Endothelial cell of umbilical vein (primary cell): ENCODE measurements at regions not wholly inside any gene's neighbourhood (a gene's known extent, or its start where the extent isn't known, plus 50 kb on each side); places are given as distances from the start of the nearest gene placed in this dataset.

ENCODE experiments used
- BruUV-seq: library from RNA; stranded (reverse); fragments of 400-500 nt; replicated peaks from 2 replicates; lab custom pipeline; 2021; lab: Mats Ljungman, UMichigan
- CTCF ChIA-PET: fragments of 300-600, 350-600 bp; sonication (Branson Sonifier 250); formaldehyde crosslinking; loops from one replicate; lab custom pipeline; 2021; ENCODE audit warnings: antibody characterized with exemption, inconsistent platforms; lab: Charles Lee
- POLR2A ChIA-PET: fragments of 300-600, 350-600 bp; sonication (Branson Sonifier 250); formaldehyde crosslinking; loops from one replicate; lab custom pipeline; 2021; ENCODE audit warnings: antibody characterized with exemption, inconsistent platforms; lab: Charles Lee
- DNase-seq: peaks from one replicate; pipeline ENCODE4 v3.0.0-alpha.2; 2011; ENCODE audit warnings: low read depth, low spot score
- FAIRE-seq: peaks from 2 replicates; lab custom pipeline; 2011; peaks lifted over from hg19 to GRCh38; lab: Jason Lieb, UNC
- H2AFZ ChIP-seq: 2 replicates; pipeline ENCODE4 v1.6.0; 2012; ENCODE audit warnings: low read depth, low read length, control low read depth, inconsistent platforms
- H3K27ac ChIP-seq: 2 replicates; pipeline ENCODE4 v1.5.1; 2011; ENCODE audit warnings: low read depth, mild to moderate bottlenecking, control low read depth, low read length, moderate library complexity; ENCODE audit not compliant: insufficient read depth
- H3K27me3 ChIP-seq, 2 experiments: 2 replicates each; pipeline versions ENCODE4 v1.6.0 to v1.6.1; 2011; ENCODE audit warnings: low read length in 2 of 2, mixed read lengths in 1 of 2; ENCODE audit not compliant: control insufficient read depth in 2 of 2, insufficient read depth in 2 of 2
- H3K36me3 ChIP-seq, 2 experiments: 2 replicates in 1 of 2; 3 replicates in 1 of 2; pipeline ENCODE4 v1.5.1; 2011; ENCODE audit warnings: low read length in 2 of 2, mild to moderate bottlenecking in 1 of 2, moderate library complexity in 1 of 2; ENCODE audit not compliant: control insufficient read depth in 2 of 2, insufficient read depth in 2 of 2; ENCODE audit errors: extremely low read depth in 1 of 2
- H3K4me1 ChIP-seq: 3 replicates; pipeline ENCODE4 v1.5.1; 2011; ENCODE audit warnings: mild to moderate bottlenecking, low read length; ENCODE audit not compliant: control insufficient read depth, insufficient read depth; ENCODE audit errors: extremely low read depth
- H3K4me2 ChIP-seq: 2 replicates; pipeline ENCODE4 v1.6.1; 2011; ENCODE audit warnings: low read length, control low read depth, mixed read lengths; ENCODE audit not compliant: insufficient read depth
- H3K4me3 ChIP-seq, 3 experiments: fragments of 200-600 bp in 1 of 3; sonication (generic), shearing (Covaris generic) in 1 of 3; replicated peaks in 1 of 3; 2 replicates each; pipeline ENCODE4 v1.5.1; 2011 to 2016; ENCODE audit warnings: control low read depth in 3 of 3, low read length in 3 of 3, mild to moderate bottlenecking in 2 of 3, inconsistent platforms in 1 of 3, low read depth in 1 of 3, moderate library complexity in 1 of 3; ENCODE audit not compliant: insufficient read depth in 1 of 3
- H3K79me2 ChIP-seq: 2 replicates; pipeline ENCODE4 v1.6.0; 2012; ENCODE audit warnings: low read length, inconsistent platforms; ENCODE audit not compliant: control insufficient read depth, insufficient read depth
- H3K9ac ChIP-seq: replicated peaks from 2 replicates; pipeline ENCODE3; 2011; ENCODE audit warnings: low read length, control low read depth; ENCODE audit not compliant: insufficient read depth; ENCODE audit errors: extremely low read depth
- H3K9me1 ChIP-seq: replicated peaks from 3 replicates; pipeline ENCODE4 v1.6.0; 2011; ENCODE audit warnings: mild to moderate bottlenecking, low read length; ENCODE audit not compliant: control insufficient read depth, insufficient read depth; ENCODE audit errors: extremely low read depth
- H3K9me3 ChIP-seq: replicated peaks from 2 replicates; pipeline ENCODE4 v1.5.1; 2012; ENCODE audit warnings: low read length, inconsistent platforms; ENCODE audit not compliant: control insufficient read depth, insufficient read depth
- H4K20me1 ChIP-seq: replicated peaks from 2 replicates; pipeline ENCODE3; 2011; ENCODE audit warnings: mild to moderate bottlenecking, low read length; ENCODE audit not compliant: control insufficient read depth, insufficient read depth; ENCODE audit errors: extremely low read depth
- EZH2 ChIP-seq: IDR thresholded peaks from 2 replicates; pipeline ENCODE4 v1.6.1; 2012; ENCODE audit warnings: borderline replicate concordance, low read depth, mild to moderate bottlenecking, moderate library complexity, low read length, inconsistent platforms; ENCODE audit not compliant: severe bottlenecking
- FOS ChIP-seq: IDR thresholded peaks from 2 replicates; pipeline ENCODE4 v1.6.1; 2011; ENCODE audit warnings: mild to moderate bottlenecking, low read length, moderate library complexity, borderline replicate concordance; ENCODE audit not compliant: insufficient read depth
- GATA2 ChIP-seq: IDR thresholded peaks from 2 replicates; pipeline ENCODE4 v1.7.0; 2011; ENCODE audit warnings: low read depth, mild to moderate bottlenecking, moderate library complexity, mixed read lengths, low read length; ENCODE audit not compliant: insufficient read length, insufficient read depth
- JUN ChIP-seq: IDR thresholded peaks from 2 replicates; pipeline ENCODE4 v1.6.1; 2011; ENCODE audit warnings: borderline replicate concordance, low read depth; ENCODE audit not compliant: insufficient read length, insufficient read depth
- MYC ChIP-seq: IDR thresholded peaks from one replicate; pipeline ENCODE4 v1.6.1; 2011; ENCODE audit warnings: mild to moderate bottlenecking, low read depth, low read length
- POLR2A ChIP-seq: IDR thresholded peaks from 2 replicates; pipeline ENCODE4 v1.6.1; 2012; ENCODE audit warnings: low read depth, mild to moderate bottlenecking, control low read depth, low read length
- POLR2AphosphoS5 ChIP-seq: IDR thresholded peaks from 2 replicates; pipeline ENCODE4 v1.6.1; 2012; ENCODE audit warnings: low read depth, mild to moderate bottlenecking, control low read depth, low read length, moderate library complexity; ENCODE audit not compliant: insufficient read depth
- dilution Hi-C: fragments of 300-500 bp; cut with MboI; formaldehyde crosslinking; loops from one replicate; pipeline ENCODE4 v1.15.0; 2019; ENCODE audit warnings: low sequenced_read_pairs; ENCODE audit not compliant: extremely low pct_ligation_motif_present
- intact Hi-C: fragments of 100-400 bp; cut with micrococcal nuclease; formaldehyde crosslinking; loops from one replicate; pipeline ENCODE4 v1.10.0; 2022
- TF ChIP-seq, protein P1 (sequence below), 2 donors: IDR thresholded peaks; 1 replicate in 1 of 2; 2 replicates in 1 of 2; pipeline ENCODE4 v1.5.1; 2011; ENCODE audit warnings: low read length in 2 of 2, mild to moderate bottlenecking in 2 of 2, moderate library complexity in 2 of 2, control low read depth in 1 of 2, inconsistent platforms in 1 of 2, low read depth in 1 of 2; ENCODE audit not compliant: insufficient read depth in 1 of 2; ENCODE audit errors: extremely low read depth in 1 of 2
- TF ChIP-seq, protein P2 (sequence below): IDR thresholded peaks from 2 replicates; pipeline ENCODE4 v1.6.1; 2011; ENCODE audit not compliant: insufficient read depth, insufficient read length

DNA sequence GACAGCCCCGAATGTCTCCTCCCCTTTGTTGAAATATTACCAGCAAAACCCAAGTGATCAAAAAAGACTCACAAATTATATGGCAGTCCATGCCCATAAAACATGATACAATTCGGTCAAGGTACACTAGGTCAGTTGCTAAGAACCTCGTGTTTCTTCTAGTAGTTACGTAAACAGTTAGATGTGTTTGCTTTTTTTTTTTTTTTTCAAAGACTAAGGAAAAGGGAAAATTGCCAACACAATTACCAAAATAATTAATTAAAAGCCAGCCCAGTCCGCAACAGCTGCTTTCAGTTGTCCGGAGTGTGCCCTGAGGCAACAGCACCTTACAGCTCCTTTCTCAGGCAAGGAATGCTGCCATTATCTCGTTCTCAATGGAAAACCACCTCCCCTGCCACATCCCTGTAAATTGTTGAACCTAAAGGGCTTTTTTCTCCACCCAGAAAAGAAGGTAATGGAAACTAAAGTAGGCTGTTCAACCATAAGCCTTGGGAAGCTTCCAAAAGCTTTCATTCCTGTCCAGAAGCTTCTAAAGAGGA, 129.2 kb upstream of the TSC22D2 start:
- ChIA-PET CTCF (interaction anchor here (0.8 to 1.3 kb wide), 2 partner anchors 53 to 216 kb away, joined by 3 to 4 read pairs; no protein-coding TSS in a partner anchor), POLR2A (interaction anchor here (0.7 kb wide), 1 partner anchor 246 kb away, joined by 5 read pairs; no protein-coding TSS in a partner anchor)
- no peak for DNase-seq
- intact Hi-C loops, result no loop called here
- Histone ChIP-seq H3K79me2 (no peaks in the 10 kb centered on the region), H3K4me2 (no peak overlapping the region), H3K4me3 (no peak overlapping the region), H3K36me3 (no peaks in the 10 kb centered on the region), H3K9me1 (no peaks in the 10 kb centered on the region), H3K9ac (no peak overlapping the region), H2AFZ (no peak overlapping the region), H3K27me3 (no peaks in the 10 kb centered on the region), H4K20me1 (no peaks in the 10 kb centered on the region), H3K27ac (no peak overlapping the region), H3K9me3 (no peaks in the 10 kb centered on the region), H3K4me1 (peaks cover 10% of the 10 kb centered on the region)
- FAIRE-seq, result no peak
- no TSS peak for BruUV-seq
- TF ChIP-seq GATA2, result no peak
- TF ChIP-seq, protein P1, sequence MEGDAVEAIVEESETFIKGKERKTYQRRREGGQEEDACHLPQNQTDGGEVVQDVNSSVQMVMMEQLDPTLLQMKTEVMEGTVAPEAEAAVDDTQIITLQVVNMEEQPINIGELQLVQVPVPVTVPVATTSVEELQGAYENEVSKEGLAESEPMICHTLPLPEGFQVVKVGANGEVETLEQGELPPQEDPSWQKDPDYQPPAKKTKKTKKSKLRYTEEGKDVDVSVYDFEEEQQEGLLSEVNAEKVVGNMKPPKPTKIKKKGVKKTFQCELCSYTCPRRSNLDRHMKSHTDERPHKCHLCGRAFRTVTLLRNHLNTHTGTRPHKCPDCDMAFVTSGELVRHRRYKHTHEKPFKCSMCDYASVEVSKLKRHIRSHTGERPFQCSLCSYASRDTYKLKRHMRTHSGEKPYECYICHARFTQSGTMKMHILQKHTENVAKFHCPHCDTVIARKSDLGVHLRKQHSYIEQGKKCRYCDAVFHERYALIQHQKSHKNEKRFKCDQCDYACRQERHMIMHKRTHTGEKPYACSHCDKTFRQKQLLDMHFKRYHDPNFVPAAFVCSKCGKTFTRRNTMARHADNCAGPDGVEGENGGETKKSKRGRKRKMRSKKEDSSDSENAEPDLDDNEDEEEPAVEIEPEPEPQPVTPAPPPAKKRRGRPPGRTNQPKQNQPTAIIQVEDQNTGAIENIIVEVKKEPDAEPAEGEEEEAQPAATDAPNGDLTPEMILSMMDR (IDR thresholded peaks at IDR 0.05; ENCODE audit: extremely low read depth in 1 of 2, insufficient read depth in 1 of 2, low read depth in 1 of 2, low read length in 2 of 2), result no peak
- TF ChIP-seq, protein P2, sequence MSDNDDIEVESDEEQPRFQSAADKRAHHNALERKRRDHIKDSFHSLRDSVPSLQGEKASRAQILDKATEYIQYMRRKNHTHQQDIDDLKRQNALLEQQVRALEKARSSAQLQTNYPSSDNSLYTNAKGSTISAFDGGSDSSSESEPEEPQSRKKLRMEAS, result no peak
- no peak for TF ChIP-seq MYC
- TF ChIP-seq EZH2, result no peak
- no peak for TF ChIP-seq POLR2A
- no peak for TF ChIP-seq FOS
- no peak for TF ChIP-seq POLR2AphosphoS5
- no peak for TF ChIP-seq JUN
- dilution Hi-C loops, result no loop called here
